HCT116 (cell line): ENCODE measurements at regions not wholly inside any gene's neighbourhood (a gene's known extent, or its start where the extent isn't known, plus 50 kb on each side); places are given as distances from the start of the nearest gene placed in this dataset.

ENCODE experiments used
- ATAC-seq: fragments of 200-7000 bp; cut with Tn5 transposase; 2 replicates; pipeline ENCODE4 v1.9.1; 2020; ENCODE audit warnings: mild to moderate bottlenecking, moderate library complexity
- BruUV-seq: library from RNA; stranded (reverse); fragments of 400-500 nt; replicated peaks from 2 replicates; lab custom pipeline; 2021; lab: Mats Ljungman, UMichigan
- CTCF ChIA-PET: fragments of 300-600 bp; sonication (Branson Sonifier 250); formaldehyde crosslinking; loops from one replicate; lab custom pipeline; 2021; ENCODE audit warnings: antibody characterized with exemption; lab: Charles Lee
- POLR2A ChIA-PET: fragments of 300-600, 350-600 bp; sonication (Branson Sonifier 250); formaldehyde crosslinking; loops from one replicate; lab custom pipeline; 2021; ENCODE audit warnings: antibody characterized with exemption; lab: Charles Lee
- RAD21 ChIA-PET, 2 experiments: fragments of 300-600 bp; sonication (Branson Sonifier 250); formaldehyde crosslinking; loops; one replicate each; lab custom pipeline; 2023; ENCODE audit warnings: low total read pairs in 2 of 2; ENCODE audit not compliant: uncharacterized antibody in 2 of 2, unreplicated experiment in 2 of 2, low non-redundant PET in 1 of 2; lab: Charles Lee
- DNase-seq: peaks from one replicate; pipeline ENCODE4 v3.0.0-alpha.2; 2010; ENCODE audit warnings: low read depth, low spot score
- H2AFZ ChIP-seq: fragments of 200-600 bp; shearing (Covaris generic), sonication (generic); 2 replicates; pipeline ENCODE4 v1.6.1; 2017; ENCODE audit warnings: low read depth, mixed run types, mixed read lengths, antibody characterized with exemption, low read length; ENCODE audit not compliant: poor library complexity, severe bottlenecking
- H3K27ac ChIP-seq: 2 replicates; pipeline ENCODE4 v1.5.1; 2012; ENCODE audit warnings: low read depth, low read length
- H3K27me3 ChIP-seq: fragments of 200-600 bp; sonication (generic); 2 replicates; pipeline ENCODE4 v1.6.1; 2016; ENCODE audit warnings: mixed run types, low read length, mixed read lengths; ENCODE audit not compliant: insufficient read depth
- H3K36me3 ChIP-seq, 2 experiments: fragments of 200-500 bp in 1 of 2; fragments of 200-600 bp in 1 of 2; sonication (Bioruptor generic) in 1 of 2; sonication (generic) in 1 of 2; 2 replicates each; pipeline versions ENCODE4 v1.5.1 to v1.6.1; 2014 to 2016; ENCODE audit warnings: low read length in 2 of 2, inconsistent platforms in 1 of 2, mixed read lengths in 1 of 2, mixed run types in 1 of 2; ENCODE audit not compliant: insufficient read depth in 2 of 2, control insufficient read depth in 1 of 2
- H3K4me1 ChIP-seq, 2 experiments: fragments of 200-600 bp in 1 of 2; sonication (generic) in 1 of 2; 2 replicates each; pipeline versions ENCODE4 v1.5.1 to v1.6.1; 2012 to 2017; ENCODE audit warnings: low read length in 2 of 2, inconsistent platforms in 1 of 2, mild to moderate bottlenecking in 1 of 2, mixed read lengths in 1 of 2, mixed run types in 1 of 2, moderate library complexity in 1 of 2; ENCODE audit not compliant: insufficient read depth in 2 of 2, control insufficient read depth in 1 of 2
- H3K4me2 ChIP-seq: fragments of 200-600 bp; sonication (generic); 2 replicates; pipeline ENCODE4 v1.6.1; 2017; ENCODE audit warnings: mixed run types, low read length, mixed read lengths
- H3K4me3 ChIP-seq, 2 experiments: fragments of 200-600 bp in 1 of 2; sonication (generic) in 1 of 2; replicated peaks in 1 of 2; 2 replicates each; pipeline ENCODE4 v1.5.1; 2011 to 2016; ENCODE audit warnings: low read length in 2 of 2, control low read depth in 1 of 2, low read depth in 1 of 2, mild to moderate bottlenecking in 1 of 2, mixed read lengths in 1 of 2, mixed run types in 1 of 2
- H3K79me2 ChIP-seq: fragments of 200-600 bp; sonication (generic); 2 replicates; pipeline ENCODE4 v1.6.1; 2017; ENCODE audit warnings: mild to moderate bottlenecking, mixed run types, low read length, moderate library complexity, mixed read lengths; ENCODE audit not compliant: insufficient read depth
- H3K9ac ChIP-seq: fragments of 200-600 bp; sonication (generic); 2 replicates; pipeline ENCODE4 v1.6.1; 2016; ENCODE audit warnings: low read length, mixed read lengths
- H3K9me2 ChIP-seq: fragments of 200-600 bp; sonication (generic), shearing (Covaris generic); 2 replicates; pipeline ENCODE4 v1.6.1; 2017; ENCODE audit warnings: mixed run types, mild to moderate bottlenecking, moderate library complexity; ENCODE audit not compliant: insufficient read depth
- H3K9me3 ChIP-seq, 2 experiments: fragments of 200-500 bp in 1 of 2; fragments of 200-600 bp in 1 of 2; sonication (Bioruptor generic) in 1 of 2; sonication (generic) in 1 of 2; 2 replicates each; pipeline ENCODE4 v1.6.1; 2014 to 2017; ENCODE audit warnings: low read length in 2 of 2, mixed read lengths in 2 of 2, inconsistent platforms in 1 of 2, low read depth in 1 of 2, mild to moderate bottlenecking in 1 of 2, mixed run types in 1 of 2, moderate library complexity in 1 of 2; ENCODE audit not compliant: control insufficient read depth in 1 of 2, insufficient read depth in 1 of 2
- H4K20me1 ChIP-seq: fragments of 200-600 bp; sonication (generic), shearing (Covaris generic); 2 replicates; pipeline ENCODE4 v1.6.1; 2017; ENCODE audit warnings: mixed run types, mild to moderate bottlenecking, moderate library complexity; ENCODE audit not compliant: insufficient read depth
- CBX3 ChIP-seq: IDR thresholded peaks from 2 replicates; pipeline ENCODE4 v1.6.1; 2012; ENCODE audit warnings: low read depth
- CTCF ChIP-seq, 3 experiments: fragments of 200-600 bp in 1 of 3; sonication (generic) in 1 of 3; IDR thresholded peaks in 2 of 3; conservative IDR thresholded peaks in 1 of 3; 2 replicates each; pipeline ENCODE4 v1.5.1; 2012 to 2017; ENCODE audit warnings: low read depth in 2 of 3, low read length in 2 of 3, antibody characterized with exemption in 1 of 3, borderline replicate concordance in 1 of 3, control low read depth in 1 of 3, mild to moderate bottlenecking in 1 of 3, mixed read lengths in 1 of 3, mixed run types in 1 of 3, moderate library complexity in 1 of 3; ENCODE audit not compliant: insufficient read depth in 1 of 3
- EGR1 ChIP-seq: IDR thresholded peaks from 2 replicates; pipeline ENCODE4 v1.6.1; 2012; ENCODE audit warnings: low read depth
- ELF1 ChIP-seq: IDR thresholded peaks from 2 replicates; pipeline ENCODE4 v1.6.1; 2012; ENCODE audit warnings: low read depth, borderline replicate concordance
- EZH2 ChIP-seq: fragments of 200-600 bp; sonication (generic); IDR thresholded peaks from 2 replicates; pipeline ENCODE4 v1.6.1; 2017; ENCODE audit warnings: antibody characterized with exemption, mixed run types
- EZH2phosphoT487 ChIP-seq: fragments of 200-600 bp; IDR thresholded peaks from 2 replicates; pipeline ENCODE4 v1.6.1; 2018; ENCODE audit warnings: antibody characterized with exemption, borderline replicate concordance
- FOSL1 ChIP-seq: IDR thresholded peaks from 2 replicates; pipeline ENCODE4 v1.6.1; 2012; ENCODE audit warnings: low read depth
- MAX ChIP-seq: IDR thresholded peaks from 2 replicates; pipeline ENCODE4 v1.6.1; 2012
- POLR2AphosphoS5 ChIP-seq: IDR thresholded peaks from 2 replicates; pipeline ENCODE4 v1.6.1; 2011; ENCODE audit warnings: mild to moderate bottlenecking, low read depth, low read length, moderate library complexity
- RAD21 ChIP-seq: IDR thresholded peaks from 2 replicates; pipeline ENCODE4 v1.6.1; 2012; ENCODE audit warnings: low read depth, mild to moderate bottlenecking
- SIN3A ChIP-seq: IDR thresholded peaks from 2 replicates; pipeline ENCODE4 v1.6.1; 2012; ENCODE audit warnings: low read depth
- SRF ChIP-seq: IDR thresholded peaks from 2 replicates; pipeline ENCODE4 v1.6.1; 2012; ENCODE audit warnings: low read depth
- YY1 ChIP-seq: IDR thresholded peaks from 2 replicates; pipeline ENCODE4 v1.6.1; 2011; ENCODE audit warnings: low read length, low read depth, moderate library complexity, mild to moderate bottlenecking; ENCODE audit not compliant: insufficient replicate concordance; ENCODE audit errors: extremely low read depth
- ZBTB33 ChIP-seq: IDR thresholded peaks from 2 replicates; pipeline ENCODE4 v1.6.1; 2011; ENCODE audit warnings: mild to moderate bottlenecking, low read length, moderate library complexity; ENCODE audit not compliant: insufficient replicate concordance; ENCODE audit errors: extremely low read depth
- ZNF274 ChIP-seq: fragments of 200-500 bp; sonication (Bioruptor generic); IDR thresholded peaks from 2 replicates; pipeline ENCODE4 v1.6.1; 2014; ENCODE audit warnings: mild to moderate bottlenecking, low read depth, low read length, inconsistent platforms
- intact Hi-C: fragments of 100-400 bp; cut with micrococcal nuclease; formaldehyde crosslinking; loops from 2 replicates; pipeline ENCODE4 v1.10.0; 2022
- TF ChIP-seq, protein P1 (sequence below): IDR thresholded peaks from 2 replicates; pipeline ENCODE4 v1.6.1; 2012
- TF ChIP-seq, protein P2 (sequence below): IDR thresholded peaks from 2 replicates; pipeline ENCODE4 v1.6.1; 2012; ENCODE audit warnings: low read depth

DNA sequence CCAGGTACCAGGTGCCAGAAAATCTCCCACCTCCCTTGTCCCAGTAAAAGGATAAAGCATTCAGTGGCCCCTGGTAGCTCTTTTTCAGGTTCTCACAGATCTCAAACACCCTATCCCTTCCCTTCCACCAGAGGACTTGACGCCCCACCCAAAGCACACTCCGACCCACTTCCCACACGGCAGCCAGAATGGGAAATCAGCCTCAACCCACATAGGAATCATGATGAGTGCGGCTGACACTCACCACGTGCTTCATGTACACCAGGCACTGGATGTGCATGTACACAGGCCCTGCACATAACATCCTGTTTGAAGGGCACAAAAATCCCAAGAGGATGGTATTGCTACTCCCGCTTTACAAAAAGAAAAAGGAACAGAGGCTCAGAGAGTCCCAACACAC is 71.9 kb downstream of the TBX3 start (continued):
- TF ChIP-seq ZBTB33 (no peak), SIN3A (no peak), YY1 (no peak), CBX3 (no peak), FOSL1 (no peak), ELF1 (no peak)

DNA sequence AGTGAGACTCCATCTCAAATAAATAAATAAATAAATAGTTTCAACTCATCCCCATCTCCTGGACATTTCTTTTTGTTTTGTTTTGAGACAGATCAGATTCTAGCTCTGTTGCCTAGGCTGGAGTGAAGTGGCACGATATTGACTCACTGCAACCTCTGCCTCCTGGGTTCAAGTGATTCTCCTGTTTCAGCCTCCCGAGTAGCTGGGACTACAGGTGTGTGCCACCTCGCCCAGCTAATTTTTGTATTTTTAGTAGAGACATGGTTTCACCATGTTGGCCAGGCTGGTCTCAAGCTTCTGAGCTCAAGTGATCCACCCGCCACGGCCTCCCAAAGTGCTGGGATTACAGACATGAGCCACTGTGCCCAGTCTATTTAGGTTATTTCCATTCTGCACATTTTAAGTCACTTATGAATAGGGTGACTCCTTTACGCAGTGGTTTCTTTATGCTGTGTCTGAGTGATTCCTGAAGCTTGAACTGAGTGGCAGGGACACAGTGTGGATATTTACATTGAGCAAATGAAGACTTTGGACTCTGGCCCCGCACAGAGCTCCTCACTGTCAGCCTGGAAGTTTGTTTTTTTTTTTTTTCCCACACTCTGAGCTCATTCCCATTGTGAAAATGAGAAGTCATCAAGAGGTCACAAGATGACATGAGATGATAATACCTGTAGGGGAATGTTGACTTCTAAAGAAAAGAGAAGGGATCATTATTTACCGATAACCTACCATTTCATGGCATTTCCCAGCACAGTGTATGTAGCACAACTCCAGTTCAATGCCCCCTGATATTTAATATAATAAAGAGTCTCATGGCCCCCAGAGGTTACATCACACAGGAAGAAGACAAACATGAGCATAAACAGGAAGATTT is 72.6 kb downstream of the TBX3 start:
- ChIA-PET CTCF (no interaction called here), POLR2A (interaction anchor here (0.6 kb wide), 1 partner anchor 73 kb away, joined by 3 read pairs; the partner anchor contains the start of gene TBX3), RAD21 (no interaction called here)
- ATAC-seq = no peak
- Histone ChIP-seq H3K9me3 (no peaks in the 10 kb centered on the region), H3K27ac (no peak overlapping the region), H2AFZ (no peak overlapping the region), H3K9ac (no peak overlapping the region), H4K20me1 (no peaks in the 10 kb centered on the region), H3K36me3 (no peaks in the 10 kb centered on the region), H3K9me2 (no peaks in the 10 kb centered on the region), H3K4me3 (no peak overlapping the region), H3K4me1 (no peaks in the 10 kb centered on the region), H3K4me2 (no peak overlapping the region), H3K27me3 (no peaks in the 10 kb centered on the region), H3K79me2 (no peaks in the 10 kb centered on the region)
- intact Hi-C loops = no loop called here
- BruUV-seq = no TSS peak
- DNase-seq = no peak
- TF ChIP-seq, protein P1, sequence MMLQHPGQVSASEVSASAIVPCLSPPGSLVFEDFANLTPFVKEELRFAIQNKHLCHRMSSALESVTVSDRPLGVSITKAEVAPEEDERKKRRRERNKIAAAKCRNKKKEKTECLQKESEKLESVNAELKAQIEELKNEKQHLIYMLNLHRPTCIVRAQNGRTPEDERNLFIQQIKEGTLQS = no peak
- TF ChIP-seq CTCF (IDR thresholded peaks at IDR 0.05 in 2 of 3, conservative IDR thresholded peaks at IDR 0.05 in 1 of 3; ENCODE audit: borderline replicate concordance in 1 of 3, insufficient read depth in 1 of 3, low read depth in 2 of 3, low read length in 2 of 3) (no peak), EGR1 (no peak), RAD21 (no peak), EZH2 (no peak), MAX (no peak), ZNF274 (no peak), SRF (no peak), EZH2phosphoT487 (no peak), POLR2AphosphoS5 (no peak)
- TF ChIP-seq, protein P2, sequence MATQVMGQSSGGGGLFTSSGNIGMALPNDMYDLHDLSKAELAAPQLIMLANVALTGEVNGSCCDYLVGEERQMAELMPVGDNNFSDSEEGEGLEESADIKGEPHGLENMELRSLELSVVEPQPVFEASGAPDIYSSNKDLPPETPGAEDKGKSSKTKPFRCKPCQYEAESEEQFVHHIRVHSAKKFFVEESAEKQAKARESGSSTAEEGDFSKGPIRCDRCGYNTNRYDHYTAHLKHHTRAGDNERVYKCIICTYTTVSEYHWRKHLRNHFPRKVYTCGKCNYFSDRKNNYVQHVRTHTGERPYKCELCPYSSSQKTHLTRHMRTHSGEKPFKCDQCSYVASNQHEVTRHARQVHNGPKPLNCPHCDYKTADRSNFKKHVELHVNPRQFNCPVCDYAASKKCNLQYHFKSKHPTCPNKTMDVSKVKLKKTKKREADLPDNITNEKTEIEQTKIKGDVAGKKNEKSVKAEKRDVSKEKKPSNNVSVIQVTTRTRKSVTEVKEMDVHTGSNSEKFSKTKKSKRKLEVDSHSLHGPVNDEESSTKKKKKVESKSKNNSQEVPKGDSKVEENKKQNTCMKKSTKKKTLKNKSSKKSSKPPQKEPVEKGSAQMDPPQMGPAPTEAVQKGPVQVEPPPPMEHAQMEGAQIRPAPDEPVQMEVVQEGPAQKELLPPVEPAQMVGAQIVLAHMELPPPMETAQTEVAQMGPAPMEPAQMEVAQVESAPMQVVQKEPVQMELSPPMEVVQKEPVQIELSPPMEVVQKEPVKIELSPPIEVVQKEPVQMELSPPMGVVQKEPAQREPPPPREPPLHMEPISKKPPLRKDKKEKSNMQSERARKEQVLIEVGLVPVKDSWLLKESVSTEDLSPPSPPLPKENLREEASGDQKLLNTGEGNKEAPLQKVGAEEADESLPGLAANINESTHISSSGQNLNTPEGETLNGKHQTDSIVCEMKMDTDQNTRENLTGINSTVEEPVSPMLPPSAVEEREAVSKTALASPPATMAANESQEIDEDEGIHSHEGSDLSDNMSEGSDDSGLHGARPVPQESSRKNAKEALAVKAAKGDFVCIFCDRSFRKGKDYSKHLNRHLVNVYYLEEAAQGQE = no peak
